ENCODE measurements at regions not wholly inside any gene's neighbourhood (a gene's known extent, or its start where the extent isn't known, plus 50 kb on each side); places are given as distances from the start of the nearest gene placed in this dataset.

- intact Hi-C loops (cut with DNase I; ENCODE audit: low total_unique reads): no loop called here
- H3K27ac ChIP-seq: no peak overlapping the region
- 75 to 81% (median 80%) methylated on average over 9 of the region's 9 CpGs for WGBS, 5 donors
Observed at GRCh38 chr13:86757236-86757978, 913.8 kb upstream of the SLITRK5 start.

GRCh38 chr13:86758116-86758515 lies 913.1 kb upstream of the SLITRK5 start:
- TF ChIP-seq EP300 (IDR thresholded peaks at IDR 0.05) (no peak), POLR2A (IDR thresholded peaks at IDR 0.05) (no peak), CTCF (IDR thresholded peaks at IDR 0.05) (no peak), POLR2AphosphoS5 (IDR thresholded peaks at IDR 0.05) (no peak)
- DNase-seq: no peak
- Histone ChIP-seq H3K36me3 (no peaks in the 10 kb centered on the region), H3K27me3 (no peaks in the 10 kb centered on the region), H3K27ac (no peak overlapping the region), H3K9me3 (peaks cover 0 to 5% (median 2%) of the 10 kb centered on the region in 4 donors), H3K4me3 (no peak overlapping the region), H3K4me1 (no peaks in the 10 kb centered on the region)
- WGBS, 5 donors: 82 to 97% (median 84%) methylated on average over 4 of the region's 4 CpGs
- intact Hi-C loops (cut with DNase I; ENCODE audit: low total_unique reads): no loop called here

More at GRCh38 chr13:86757236-86757978, 913.8 kb upstream of the SLITRK5 start:
- TF ChIP-seq EP300 (IDR thresholded peaks at IDR 0.05): no peak
- TF ChIP-seq POLR2AphosphoS5 (IDR thresholded peaks at IDR 0.05): no peak
- no peak for TF ChIP-seq POLR2A (IDR thresholded peaks at IDR 0.05)
- no peak for TF ChIP-seq CTCF (IDR thresholded peaks at IDR 0.05)
- H3K9me3 ChIP-seq: peaks cover 0 to 4% (median 0%) of the 10 kb centered on the region in 4 donors
- no peaks in the 10 kb centered on the region for H3K4me1 ChIP-seq
- H3K36me3 ChIP-seq: no peaks in the 10 kb centered on the region
- no peak overlapping the region for H3K4me3 ChIP-seq
- no peaks in the 10 kb centered on the region for H3K27me3 ChIP-seq
- peak in 1 of 2 donors; percentile 60 for DNase-seq

- Histone ChIP-seq H3K27me3 (no peaks in the 10 kb centered on the region), H3K4me3 (no peak overlapping the region), H3K36me3 (no peaks in the 10 kb centered on the region), H3K27ac (no peak overlapping the region), H3K4me1 (no peaks in the 10 kb centered on the region), H3K9me3 (peaks cover 0 to 20% (median 8%) of the 10 kb centered on the region in 4 donors)
- intact Hi-C loops (cut with DNase I; ENCODE audit: low total_unique reads): no loop called here
- TF ChIP-seq EP300 (IDR thresholded peaks at IDR 0.05) (no peak), CTCF (IDR thresholded peaks at IDR 0.05) (no peak), POLR2AphosphoS5 (IDR thresholded peaks at IDR 0.05) (no peak), POLR2A (IDR thresholded peaks at IDR 0.05) (no peak)
- peak in 1 of 2 donors; percentile 6 for DNase-seq
- WGBS, 5 donors: 92 to 95% (median 93%) methylated on average over 5 of the region's 5 CpGs
Observed at GRCh38 chr13:86760620-86761019, 910.6 kb upstream of the SLITRK5 start.

- Histone ChIP-seq H3K4me1 (no peaks in the 10 kb centered on the region), H3K4me3 (no peak overlapping the region), H3K36me3 (no peaks in the 10 kb centered on the region), H3K9me3 (peaks cover 0 to 20% (median 6%) of the 10 kb centered on the region in 4 donors), H3K27me3 (no peaks in the 10 kb centered on the region), H3K27ac (no peak overlapping the region)
- DNase-seq: peak in 1 of 2 donors; percentile 19
- intact Hi-C loops (cut with DNase I; ENCODE audit: low total_unique reads): no loop called here
- 49 to 76% (median 63%) methylated on average over 3 of the region's 3 CpGs for WGBS, 5 donors
- TF ChIP-seq CTCF (IDR thresholded peaks at IDR 0.05) (no peak), POLR2AphosphoS5 (IDR thresholded peaks at IDR 0.05) (no peak), EP300 (IDR thresholded peaks at IDR 0.05) (no peak), POLR2A (IDR thresholded peaks at IDR 0.05) (no peak)
Observed at GRCh38 chr13:86765462-86765861, 905.7 kb upstream of the SLITRK5 start.

Data from stomach (tissue), 8 donors.